CD8-positive, alpha-beta memory T cell (primary cell): ENCODE measurements at regions not wholly inside any gene's neighbourhood (a gene's known extent, or its start where the extent isn't known, plus 50 kb on each side); places are given as distances from the start of the nearest gene placed in this dataset.
"Not testable (repeated sequence)": the region's sequence is repeated elsewhere in the genome, so short reads cannot be mapped to it uniquely, and the experiment has no call there.

Experiments
- CTCF ChIA-PET: fragments of 350-600 bp; sonication (Branson Sonifier 250); formaldehyde crosslinking; loops from one replicate; lab custom pipeline; 2021; ENCODE audit warnings: antibody characterized with exemption; lab: Charles Lee
- POLR2A ChIA-PET: fragments of 350-600 bp; sonication (Branson Sonifier 250); formaldehyde crosslinking; loops from one replicate; lab custom pipeline; 2021; ENCODE audit warnings: antibody characterized with exemption; lab: Charles Lee
- DNase-seq, 5 donors: peaks; one replicate each; pipeline versions ENCODE4 v3.0.0 to v3.0.0-alpha.2; 2020 to 2022; ENCODE audit warnings: mixed read lengths in 1 of 5
- H3K27ac ChIP-seq: one replicate; pipeline ENCODE4 v1.7.0; 2013; ENCODE audit warnings: low read depth, mild to moderate bottlenecking, low read length, moderate library complexity
- H3K27me3 ChIP-seq: 2 replicates; pipeline ENCODE4 v1.7.0; 2013; ENCODE audit warnings: low read length, mild to moderate bottlenecking; ENCODE audit not compliant: insufficient read depth, poor library complexity, severe bottlenecking
- H3K36me3 ChIP-seq: 2 replicates; pipeline ENCODE4 v1.7.0; 2013; ENCODE audit warnings: mild to moderate bottlenecking, low read length, moderate library complexity; ENCODE audit not compliant: insufficient read depth
- H3K4me1 ChIP-seq: 2 replicates; pipeline ENCODE4 v1.7.0; 2013; ENCODE audit warnings: mild to moderate bottlenecking, low read length, moderate library complexity; ENCODE audit not compliant: insufficient read depth
- H3K4me3 ChIP-seq: 2 replicates; pipeline ENCODE4 v1.7.0; 2013; ENCODE audit warnings: mild to moderate bottlenecking, low read length
- H3K9me3 ChIP-seq: 2 replicates; pipeline ENCODE4 v1.7.0; 2013; ENCODE audit warnings: mild to moderate bottlenecking, low read length
- H3K27ac Mint-ChIP-seq, 8 donors: one replicate each; pipeline ENCODE4 v1.8.0; 2020 to 2021; ENCODE audit warnings: mixed read lengths in 8 of 8, mild to moderate bottlenecking in 6 of 8, inconsistent platforms in 3 of 8, moderate library complexity in 3 of 8
- H3K27me3 Mint-ChIP-seq, 2 donors: one replicate each; pipeline ENCODE4 v1.8.0; 2020 to 2021; ENCODE audit warnings: mixed read lengths in 2 of 2, mild to moderate bottlenecking in 1 of 2, moderate library complexity in 1 of 2
- H3K36me3 Mint-ChIP-seq, 3 donors: one replicate each; pipeline ENCODE4 v1.8.0; 2020 to 2021; ENCODE audit warnings: mixed read lengths in 3 of 3, inconsistent platforms in 1 of 3, mild to moderate bottlenecking in 1 of 3
- H3K4me1 Mint-ChIP-seq, 3 donors: one replicate each; pipeline ENCODE4 v1.8.0; 2020 to 2021; ENCODE audit warnings: mixed read lengths in 3 of 3, inconsistent platforms in 1 of 3, mild to moderate bottlenecking in 1 of 3
- H3K4me3 Mint-ChIP-seq, 7 donors: one replicate each; pipeline ENCODE4 v1.8.0; 2020 to 2021; ENCODE audit warnings: mixed read lengths in 7 of 7, mild to moderate bottlenecking in 6 of 7, moderate library complexity in 4 of 7, inconsistent platforms in 2 of 7
- H3K9me3 Mint-ChIP-seq, 5 donors: one replicate each; pipeline ENCODE4 v1.8.0; 2020 to 2022; ENCODE audit warnings: mixed read lengths in 5 of 5, mild to moderate bottlenecking in 3 of 5, moderate library complexity in 2 of 5, inconsistent platforms in 1 of 5

DNA sequence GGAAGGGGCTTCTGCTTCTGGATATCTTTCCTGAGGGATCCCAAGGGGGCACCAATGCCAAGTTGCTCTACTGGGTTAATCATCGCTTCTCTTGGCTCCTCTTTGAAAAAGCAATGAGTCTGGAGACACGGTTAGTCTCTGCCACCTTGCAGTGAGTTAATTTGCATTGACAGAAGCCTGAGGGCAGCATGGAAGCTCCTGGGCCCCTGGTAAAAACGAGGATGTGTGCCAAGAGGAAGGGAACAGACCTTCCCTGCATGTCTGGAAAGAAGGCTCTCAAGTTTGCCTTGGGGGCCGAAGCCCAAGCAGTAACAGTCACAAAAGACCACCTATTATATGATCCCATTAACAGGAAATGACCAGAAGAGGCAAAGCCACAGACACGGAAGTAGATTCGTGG lies 86.7 kb downstream of the IRX5 start:
- POLR2A ChIA-PET = no interaction called here
- H3K27ac Mint-ChIP-seq = no peak overlapping the region
- no peaks in the 10 kb centered on the region for H3K4me1 Mint-ChIP-seq
- H3K27me3 Mint-ChIP-seq = peaks cover 11 to 19% of the 10 kb centered on the region in 2 donors
- H3K27ac ChIP-seq = no peak overlapping the region
- peaks cover 0 to 2% (median 0%) of the 10 kb centered on the region in 5 donors for H3K9me3 Mint-ChIP-seq
- H3K9me3 ChIP-seq = no peaks in the 10 kb centered on the region
- H3K36me3 Mint-ChIP-seq = peaks cover 0 to 1% (median 0%) of the 10 kb centered on the region in 3 donors
- H3K4me3 ChIP-seq = no peak overlapping the region
- H3K4me1 ChIP-seq = no peaks in the 10 kb centered on the region
- H3K4me3 Mint-ChIP-seq = no peak overlapping the region
- CTCF ChIA-PET = no interaction called here
- DNase-seq = no peak
- peaks cover 2% of the 10 kb centered on the region for H3K27me3 ChIP-seq
- H3K36me3 ChIP-seq = no peaks in the 10 kb centered on the region

DNA sequence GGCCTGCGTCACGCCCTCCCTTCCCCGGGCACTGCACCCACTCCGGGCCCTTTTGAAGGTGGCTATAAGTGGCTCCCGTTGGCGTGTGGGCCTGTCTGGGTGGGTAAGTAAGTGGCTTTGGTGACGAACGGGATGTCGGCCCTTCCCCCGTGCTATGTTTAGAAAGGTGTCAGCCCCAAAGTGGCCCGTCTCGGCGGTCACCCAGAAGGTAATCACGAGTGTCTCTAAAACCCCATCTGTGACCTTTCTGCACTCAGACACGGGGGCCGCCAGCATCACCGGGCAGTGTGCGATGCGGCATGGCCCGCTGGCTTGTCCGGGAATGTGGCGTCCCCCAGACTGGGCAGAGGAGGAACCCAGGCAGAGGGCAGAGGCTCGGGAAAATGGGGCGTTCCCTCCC lies 88.2 kb downstream of the IRX5 start:
- no peak for DNase-seq

DNA sequence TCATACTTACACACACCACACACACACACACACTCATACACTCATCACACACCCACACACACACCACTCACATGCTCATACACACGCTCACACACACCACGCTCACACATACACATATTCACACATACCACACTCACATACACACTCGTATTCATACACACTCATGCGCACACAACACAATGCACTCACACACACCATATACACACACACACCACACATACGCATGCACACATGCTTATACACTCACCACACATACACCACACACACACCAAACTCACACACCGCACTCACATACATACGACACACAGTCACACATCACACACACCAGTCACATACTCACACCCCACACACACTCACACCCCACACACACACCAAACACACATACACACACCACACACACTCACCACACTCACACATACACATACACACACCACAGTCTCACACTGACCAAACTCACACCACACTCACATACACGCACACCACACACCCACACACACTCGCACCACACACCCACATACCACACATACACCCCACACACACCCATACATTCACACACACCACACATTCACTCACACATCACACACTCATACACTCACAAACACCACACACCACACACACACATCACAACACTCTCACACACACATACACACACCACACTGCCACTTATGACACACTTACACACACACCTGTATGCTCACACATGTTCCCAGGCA lies 88.9 kb downstream of the IRX5 start:
- Mint-ChIP-seq H3K9me3 (peaks cover 0 to 2% (median 0%) of the 10 kb centered on the region in 5 donors), H3K27ac (no peak overlapping the region), H3K27me3 (peaks cover 14 to 27% of the 10 kb centered on the region in 2 donors), H3K36me3 (peaks cover 0 to 1% (median 0%) of the 10 kb centered on the region in 3 donors), H3K4me3 (no peak overlapping the region), H3K4me1 (no peaks in the 10 kb centered on the region)
- Histone ChIP-seq H3K36me3 (no peaks in the 10 kb centered on the region), H3K27me3 (peaks cover 2% of the 10 kb centered on the region), H3K27ac (no peak overlapping the region), H3K4me1 (no peaks in the 10 kb centered on the region), H3K4me3 (no peak overlapping the region), H3K9me3 (no peaks in the 10 kb centered on the region)
- CTCF ChIA-PET = no interaction called here
- DNase-seq = no peak
- POLR2A ChIA-PET = no interaction called here

More for the DNA sequence above, 88.2 kb downstream of the IRX5 start:
- ChIA-PET CTCF (no interaction called here), POLR2A (no interaction called here)
- no peaks in the 10 kb centered on the region for H3K36me3 ChIP-seq
- H3K27me3 Mint-ChIP-seq = peaks cover 14 to 27% of the 10 kb centered on the region in 2 donors
- no peaks in the 10 kb centered on the region for H3K4me1 ChIP-seq
- H3K27ac Mint-ChIP-seq = no peak overlapping the region
- peaks cover 0 to 2% (median 0%) of the 10 kb centered on the region in 5 donors for H3K9me3 Mint-ChIP-seq
- no peaks in the 10 kb centered on the region for H3K4me1 Mint-ChIP-seq
- no peak overlapping the region for H3K4me3 Mint-ChIP-seq
- no peaks in the 10 kb centered on the region for H3K9me3 ChIP-seq
- no peak overlapping the region for H3K4me3 ChIP-seq
- no peak overlapping the region for H3K27ac ChIP-seq
- H3K36me3 Mint-ChIP-seq = peaks cover 0 to 1% (median 0%) of the 10 kb centered on the region in 3 donors
- H3K27me3 ChIP-seq = peaks cover 2% of the 10 kb centered on the region

DNA sequence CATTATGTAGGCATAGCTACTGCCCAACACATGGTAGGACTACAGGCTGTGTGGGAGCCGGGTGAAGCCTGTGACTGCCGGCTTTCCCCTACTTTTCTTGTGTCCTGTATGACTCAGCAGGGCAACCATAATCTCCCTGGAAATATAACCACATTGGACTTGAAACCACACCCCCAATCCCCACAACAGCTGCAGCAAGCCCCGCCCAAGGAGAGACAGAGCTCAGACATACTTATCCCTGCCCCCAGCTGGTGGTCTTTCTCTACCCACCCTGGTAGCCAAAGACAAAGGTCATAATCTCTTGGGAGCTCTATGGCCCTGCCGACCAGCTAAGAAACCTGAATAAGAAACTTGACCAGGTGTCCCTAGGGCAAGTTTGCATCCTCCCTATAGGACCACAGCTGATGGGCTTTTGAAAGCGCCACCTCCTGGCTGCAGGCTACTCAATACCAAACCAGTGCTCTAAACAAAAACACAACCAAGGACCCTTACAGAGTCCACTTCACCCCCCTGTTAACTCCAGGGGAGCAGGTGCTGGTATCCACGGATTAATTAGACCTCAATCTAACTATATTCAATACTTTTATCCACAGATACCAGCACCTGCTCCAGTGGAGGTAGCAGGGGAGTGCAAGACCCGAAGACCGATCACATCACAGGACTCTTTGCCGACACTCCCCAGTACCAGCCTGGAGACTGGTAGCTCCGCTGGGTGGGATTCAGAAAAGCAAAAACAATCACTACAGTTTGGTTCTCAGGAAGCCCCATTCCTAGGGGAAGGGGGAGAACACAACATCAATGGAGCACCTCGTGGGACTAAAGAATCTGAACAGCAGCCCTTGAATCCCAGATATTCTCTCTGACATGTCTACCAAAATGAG lies 91.2 kb downstream of the IRX5 start:
- Histone ChIP-seq H3K27ac (no peak overlapping the region), H3K4me3 (no peak overlapping the region), H3K4me1 (no peaks in the 10 kb centered on the region), H3K27me3 (peaks cover 2% of the 10 kb centered on the region), H3K9me3 (no peaks in the 10 kb centered on the region), H3K36me3 (no peaks in the 10 kb centered on the region)
- Mint-ChIP-seq H3K4me1 (no peaks in the 10 kb centered on the region), H3K27me3 (peaks cover 13 to 21% of the 10 kb centered on the region in 2 donors), H3K36me3 (peaks cover 0 to 1% (median 0%) of the 10 kb centered on the region in 3 donors), H3K27ac (no peak overlapping the region), H3K4me3 (no peak overlapping the region), H3K9me3 (peaks cover 0 to 2% (median 0%) of the 10 kb centered on the region in 5 donors)
- ChIA-PET POLR2A (no interaction called here), CTCF (no interaction called here)
- DNase-seq = no peak

DNA sequence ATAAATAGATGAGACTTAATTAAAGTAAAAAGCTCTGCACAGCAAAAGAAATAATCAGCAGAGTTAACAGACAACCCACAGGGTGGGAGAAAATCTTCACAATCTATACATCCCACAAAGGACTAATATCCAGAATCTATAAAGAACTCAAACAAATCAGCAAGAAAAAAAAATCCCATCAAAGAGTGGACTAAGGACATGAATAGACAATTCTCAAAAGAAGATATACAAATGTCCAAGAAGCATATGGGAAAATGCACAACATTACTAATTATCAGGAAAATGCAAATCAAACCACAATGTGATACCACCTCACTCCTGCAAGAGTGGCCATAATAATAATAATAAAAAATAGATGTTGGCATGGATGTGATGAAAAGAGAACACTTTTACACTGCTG lies 96.6 kb downstream of the IRX5 start:
- H3K27me3 ChIP-seq, H3K4me1 ChIP-seq, H3K27ac Mint-ChIP-seq, H3K4me3 Mint-ChIP-seq, H3K4me3 ChIP-seq, H3K9me3 ChIP-seq, H3K27ac ChIP-seq, H3K36me3 ChIP-seq, H3K4me1 Mint-ChIP-seq, H3K9me3 Mint-ChIP-seq, POLR2A ChIA-PET, DNase-seq, H3K36me3 Mint-ChIP-seq, CTCF ChIA-PET: not testable (repeated sequence)
- H3K27me3 Mint-ChIP-seq = peaks cover 9 to 13% of the 10 kb centered on the region in 2 donors

DNA sequence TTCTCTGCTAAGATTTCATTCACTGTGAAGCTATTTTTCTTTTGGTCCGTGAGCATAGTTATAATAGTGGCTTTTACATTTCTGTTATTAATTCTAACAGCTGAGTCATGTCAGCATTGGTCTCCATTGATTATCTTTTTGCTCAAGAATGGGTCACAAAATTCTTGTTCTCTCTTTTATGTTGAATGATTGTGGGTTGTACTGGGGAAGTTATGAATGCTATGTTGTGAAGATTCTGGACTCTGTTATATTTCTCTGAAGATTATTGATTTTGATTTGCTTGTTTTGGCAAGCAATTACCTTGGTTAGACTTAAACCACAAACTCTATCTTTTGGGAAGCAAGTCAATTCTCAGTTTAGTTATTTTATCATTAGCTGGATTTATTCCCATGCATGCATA lies 98.8 kb downstream of the IRX5 start:
- Histone ChIP-seq H3K27me3 (no peaks in the 10 kb centered on the region), H3K36me3 (no peaks in the 10 kb centered on the region), H3K9me3 (no peaks in the 10 kb centered on the region), H3K27ac (no peak overlapping the region), H3K4me1 (no peaks in the 10 kb centered on the region), H3K4me3 (no peak overlapping the region)
- peaks cover 4 to 7% of the 10 kb centered on the region in 2 donors for H3K27me3 Mint-ChIP-seq
- no peak overlapping the region for H3K27ac Mint-ChIP-seq
- ChIA-PET POLR2A (no interaction called here), CTCF (no interaction called here)
- no peak for DNase-seq
- no peaks in the 10 kb centered on the region for H3K36me3 Mint-ChIP-seq
- H3K9me3 Mint-ChIP-seq = peaks cover 0 to 9% (median 1%) of the 10 kb centered on the region in 5 donors
- no peak overlapping the region for H3K4me3 Mint-ChIP-seq
- H3K4me1 Mint-ChIP-seq = no peaks in the 10 kb centered on the region

DNA sequence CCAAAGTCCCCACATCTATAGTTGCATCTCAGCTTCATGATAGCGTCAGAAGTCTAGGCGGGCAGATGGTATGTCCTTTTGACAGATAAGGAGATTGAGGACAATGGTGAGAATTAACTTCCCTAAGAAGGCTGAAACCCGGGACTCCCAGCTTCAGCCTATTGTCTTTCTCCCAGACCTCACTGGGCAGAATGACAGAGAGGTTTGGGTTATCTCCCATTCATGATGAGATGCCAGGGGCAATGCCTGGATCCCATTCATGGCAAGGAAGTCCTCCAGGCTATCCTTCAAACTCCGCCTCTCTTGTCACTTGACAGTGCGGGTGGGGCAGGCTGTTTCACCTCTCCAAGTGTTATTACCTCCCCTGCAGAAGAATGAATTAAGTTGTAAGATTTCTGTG lies 100.3 kb downstream of the IRX5 start:
- Mint-ChIP-seq H3K4me1 (no peaks in the 10 kb centered on the region), H3K4me3 (no peak overlapping the region), H3K27me3 (peaks cover 4 to 7% of the 10 kb centered on the region in 2 donors), H3K9me3 (peaks cover 0 to 9% (median 1%) of the 10 kb centered on the region in 5 donors), H3K36me3 (no peaks in the 10 kb centered on the region), H3K27ac (no peak overlapping the region)
- no peak overlapping the region for H3K4me3 ChIP-seq
- DNase-seq = no peak
- H3K27me3 ChIP-seq = no peaks in the 10 kb centered on the region
- ChIA-PET POLR2A (no interaction called here), CTCF (no interaction called here)
- H3K36me3 ChIP-seq = no peaks in the 10 kb centered on the region
- no peaks in the 10 kb centered on the region for H3K9me3 ChIP-seq
- H3K4me1 ChIP-seq = no peaks in the 10 kb centered on the region
- H3K27ac ChIP-seq = no peak overlapping the region

DNA sequence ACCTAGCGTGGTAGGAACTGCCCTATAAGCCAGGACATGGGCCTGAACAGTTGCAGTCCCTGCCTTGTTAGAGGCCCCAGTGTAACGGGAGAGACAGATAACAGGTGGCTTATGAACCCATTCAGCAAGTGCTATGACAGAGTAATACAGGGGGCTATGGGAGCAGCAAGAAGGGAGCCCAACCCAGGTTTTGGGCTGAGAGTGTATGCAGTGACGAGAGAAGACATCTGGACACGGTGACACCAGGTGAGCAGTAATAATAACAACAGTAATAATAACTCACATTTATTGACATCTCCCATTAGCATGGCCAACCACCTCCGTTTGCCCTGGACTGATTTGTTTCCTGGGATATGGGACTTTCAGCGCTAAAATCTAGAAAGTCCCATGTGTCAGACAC lies 100.8 kb downstream of the IRX5 start:
- DNase-seq = no peak
- Mint-ChIP-seq H3K36me3 (no peaks in the 10 kb centered on the region), H3K9me3 (peaks cover 0 to 9% (median 0%) of the 10 kb centered on the region in 5 donors), H3K4me1 (no peaks in the 10 kb centered on the region), H3K27ac (no peak overlapping the region), H3K27me3 (peaks cover 4% of the 10 kb centered on the region in 2 donors), H3K4me3 (no peak overlapping the region)
- Histone ChIP-seq H3K9me3 (no peaks in the 10 kb centered on the region), H3K27me3 (no peaks in the 10 kb centered on the region), H3K4me3 (no peak overlapping the region), H3K27ac (no peak overlapping the region), H3K4me1 (no peaks in the 10 kb centered on the region), H3K36me3 (no peaks in the 10 kb centered on the region)
- POLR2A ChIA-PET = no interaction called here
- CTCF ChIA-PET = no interaction called here
